Neural crest cell (in vitro differentiated cells): ENCODE measurements at regions not wholly inside any gene's neighbourhood (a gene's known extent, or its start where the extent isn't known, plus 50 kb on each side); places are given as distances from the start of the nearest gene placed in this dataset.

ENCODE experiments used
- DNase-seq: peaks from one replicate; pipeline ENCODE4 v3.0.0; 2021; ENCODE audit warnings: low read depth, mixed read lengths, low spot score
- H3K27ac Mint-ChIP-seq: one replicate; pipeline ENCODE4 v1.8.0; 2021; ENCODE audit warnings: mild to moderate bottlenecking, mixed read lengths; ENCODE audit not compliant: unreplicated experiment
- H3K27me3 Mint-ChIP-seq: 2 replicates; pipeline ENCODE4 v1.8.0; 2021; ENCODE audit warnings: low read depth, mild to moderate bottlenecking, mixed read lengths
- H3K36me3 Mint-ChIP-seq: 2 replicates; pipeline ENCODE4 v1.8.0; 2021; ENCODE audit warnings: low read depth, mild to moderate bottlenecking, mixed read lengths
- H3K4me1 Mint-ChIP-seq: 2 replicates; pipeline ENCODE4 v1.8.0; 2021; ENCODE audit warnings: mixed read lengths
- H3K4me3 Mint-ChIP-seq: one replicate; pipeline ENCODE4 v1.8.0; 2021; ENCODE audit warnings: mild to moderate bottlenecking, mixed read lengths
- H3K9me3 Mint-ChIP-seq: 2 replicates; pipeline ENCODE4 v1.8.0; 2021; ENCODE audit warnings: mixed read lengths
- TF ChIP-seq, protein P1 (sequence below): fragments of 200-600 bp; sonication (generic); conservative IDR thresholded peaks from 2 replicates; pipeline ENCODE4 v1.5.0; 2021; ENCODE audit warnings: antibody characterized with exemption, mild to moderate bottlenecking

DNA sequence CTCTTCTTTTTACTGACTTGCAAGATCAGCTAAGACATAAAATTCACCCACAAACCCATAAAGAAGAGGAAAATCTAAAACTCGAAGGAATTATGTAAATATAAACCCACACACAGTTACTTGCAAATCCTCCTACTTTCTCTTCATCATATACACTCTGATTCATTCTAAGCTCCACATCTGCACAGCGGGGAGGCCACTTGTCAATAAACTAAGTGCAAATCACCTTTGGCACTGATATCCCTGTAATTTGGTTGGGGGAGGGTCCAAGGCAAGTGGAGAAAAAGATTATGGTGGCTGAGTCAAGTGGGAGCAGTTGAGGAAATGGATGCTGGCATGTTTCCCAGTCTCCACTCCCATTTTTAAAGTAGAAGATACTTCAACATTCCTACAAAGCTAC lies 596.5 kb downstream of the MATN1 start:
- no peaks in the 10 kb centered on the region for H3K36me3 Mint-ChIP-seq
- H3K9me3 Mint-ChIP-seq, result no peaks in the 10 kb centered on the region

DNA sequence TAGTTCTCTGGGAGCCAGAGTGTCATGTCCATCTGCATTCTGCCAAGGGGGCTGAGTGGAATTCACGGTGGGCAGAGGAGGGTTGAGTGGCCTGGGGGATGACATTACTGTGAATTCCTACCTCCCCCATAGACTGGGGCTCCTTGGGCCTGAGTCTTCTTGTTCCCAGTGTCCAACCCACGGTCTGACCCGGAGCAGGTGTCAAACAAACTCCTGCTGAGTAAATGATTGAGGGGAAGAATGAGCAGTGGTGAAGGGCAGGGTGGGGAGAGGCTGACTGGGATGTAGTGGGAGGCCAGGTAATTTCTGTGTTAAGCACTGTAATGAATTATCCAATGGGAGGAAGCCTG lies 597.6 kb downstream of the MATN1 start:
- Mint-ChIP-seq H3K27me3 (no peaks in the 10 kb centered on the region), H3K9me3 (no peaks in the 10 kb centered on the region)

More for the DNA sequence above, 596.5 kb downstream of the MATN1 start:
- Mint-ChIP-seq H3K4me1 (no peaks in the 10 kb centered on the region), H3K4me3 (no peak overlapping the region), H3K27me3 (no peaks in the 10 kb centered on the region), H3K27ac (peak overlapping the region; percentile 3)
- TF ChIP-seq, protein P1, sequence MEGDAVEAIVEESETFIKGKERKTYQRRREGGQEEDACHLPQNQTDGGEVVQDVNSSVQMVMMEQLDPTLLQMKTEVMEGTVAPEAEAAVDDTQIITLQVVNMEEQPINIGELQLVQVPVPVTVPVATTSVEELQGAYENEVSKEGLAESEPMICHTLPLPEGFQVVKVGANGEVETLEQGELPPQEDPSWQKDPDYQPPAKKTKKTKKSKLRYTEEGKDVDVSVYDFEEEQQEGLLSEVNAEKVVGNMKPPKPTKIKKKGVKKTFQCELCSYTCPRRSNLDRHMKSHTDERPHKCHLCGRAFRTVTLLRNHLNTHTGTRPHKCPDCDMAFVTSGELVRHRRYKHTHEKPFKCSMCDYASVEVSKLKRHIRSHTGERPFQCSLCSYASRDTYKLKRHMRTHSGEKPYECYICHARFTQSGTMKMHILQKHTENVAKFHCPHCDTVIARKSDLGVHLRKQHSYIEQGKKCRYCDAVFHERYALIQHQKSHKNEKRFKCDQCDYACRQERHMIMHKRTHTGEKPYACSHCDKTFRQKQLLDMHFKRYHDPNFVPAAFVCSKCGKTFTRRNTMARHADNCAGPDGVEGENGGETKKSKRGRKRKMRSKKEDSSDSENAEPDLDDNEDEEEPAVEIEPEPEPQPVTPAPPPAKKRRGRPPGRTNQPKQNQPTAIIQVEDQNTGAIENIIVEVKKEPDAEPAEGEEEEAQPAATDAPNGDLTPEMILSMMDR, result no peak
- no peak for DNase-seq

DNA sequence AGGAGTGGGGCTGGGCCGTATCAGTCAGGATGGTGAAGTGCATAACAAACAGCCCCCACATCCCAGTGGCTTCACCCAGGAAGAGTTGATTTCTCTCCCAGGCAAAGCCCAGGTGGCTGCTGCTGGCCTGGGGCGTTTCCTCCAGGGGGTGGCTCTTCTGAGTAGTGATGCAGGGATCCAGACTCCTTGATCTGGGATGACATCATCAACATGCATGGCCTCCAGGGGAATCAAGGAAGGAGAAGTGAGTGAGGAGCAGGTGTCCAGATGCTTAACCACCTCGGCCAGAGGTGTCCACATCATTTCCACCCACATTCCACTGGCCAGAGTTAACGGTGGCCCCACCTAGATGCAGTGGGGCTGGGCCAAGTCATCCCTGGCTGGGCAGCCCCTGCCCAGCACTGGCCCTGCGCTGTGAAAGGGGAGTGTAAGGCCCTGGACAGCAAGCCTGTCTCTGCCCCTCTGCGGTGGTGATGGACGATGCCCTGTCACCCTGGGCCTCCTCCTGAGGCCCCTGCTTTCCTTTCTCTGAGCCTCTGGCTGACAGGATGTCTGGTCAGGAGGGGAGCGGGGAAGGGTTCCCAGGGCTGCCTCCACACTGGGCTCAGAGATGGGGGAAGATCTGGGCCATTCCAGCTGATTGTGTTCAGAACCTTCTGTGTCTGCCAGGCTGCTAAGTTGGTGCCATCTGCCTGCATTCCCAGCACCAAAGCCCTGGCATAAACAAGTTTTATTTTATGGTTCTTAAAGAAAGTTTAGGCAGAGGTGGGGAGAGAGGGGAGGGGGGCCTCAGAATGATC lies 598.2 kb downstream of the MATN1 start:
- Mint-ChIP-seq H3K27me3 (no peaks in the 10 kb centered on the region), H3K4me3 (no peak overlapping the region), H3K9me3 (no peaks in the 10 kb centered on the region), H3K36me3 (no peaks in the 10 kb centered on the region), H3K27ac (no peak overlapping the region), H3K4me1 (no peaks in the 10 kb centered on the region)
- no peak for DNase-seq
- TF ChIP-seq, protein P1, result no peak

More for the DNA sequence above, 597.6 kb downstream of the MATN1 start:
- H3K36me3 Mint-ChIP-seq, result no peaks in the 10 kb centered on the region
- H3K4me1 Mint-ChIP-seq, result no peaks in the 10 kb centered on the region
- TF ChIP-seq, protein P1, result no peak
- no peak overlapping the region for H3K27ac Mint-ChIP-seq
- H3K4me3 Mint-ChIP-seq, result no peak overlapping the region
- no peak for DNase-seq

GRCh38 chr1:30123896-30124295 lies 599.5 kb downstream of the MATN1 start:
- Mint-ChIP-seq H3K27me3 (no peaks in the 10 kb centered on the region), H3K36me3 (no peaks in the 10 kb centered on the region), H3K27ac (peak overlapping the region; percentile 63), H3K4me3 (no peak overlapping the region), H3K9me3 (no peaks in the 10 kb centered on the region), H3K4me1 (no peaks in the 10 kb centered on the region)
- TF ChIP-seq, protein P1, result no peak
- no peak for DNase-seq

- TF ChIP-seq, protein P1, result no peak
- Mint-ChIP-seq H3K27ac (no peak overlapping the region), H3K4me3 (no peak overlapping the region), H3K9me3 (no peaks in the 10 kb centered on the region), H3K36me3 (no peaks in the 10 kb centered on the region), H3K27me3 (no peaks in the 10 kb centered on the region), H3K4me1 (no peaks in the 10 kb centered on the region)
- no peak for DNase-seq
Observed at GRCh38 chr1:30123036-30123435, 600.3 kb downstream of the MATN1 start.
